Mesenchymal stem cell (in vitro differentiated cells and primary cell): ENCODE measurements at regions not wholly inside any gene's neighbourhood (a gene's known extent, or its start where the extent isn't known, plus 50 kb on each side); places are given as distances from the start of the nearest gene placed in this dataset.

Source experiments
- DNase-seq: peaks from one replicate; pipeline ENCODE4 v3.0.0-alpha.2; 2013
- H2AFZ ChIP-seq: one replicate; pipeline ENCODE4 v1.6.1; 2013; ENCODE audit warnings: low read depth, mild to moderate bottlenecking, control low read depth, inconsistent platforms, low read length, moderate library complexity
- H2AK5ac ChIP-seq: 2 replicates; pipeline ENCODE4 v1.6.1; 2013; ENCODE audit warnings: low read length, moderate library complexity, mild to moderate bottlenecking, inconsistent platforms; ENCODE audit not compliant: severe bottlenecking
- H2BK120ac ChIP-seq: one replicate; pipeline ENCODE4 v1.6.1; 2013; ENCODE audit warnings: low read depth, mild to moderate bottlenecking, inconsistent platforms, low read length, moderate library complexity
- H2BK12ac ChIP-seq, 2 experiments: one replicate each; pipeline ENCODE4 v1.6.1; 2013; ENCODE audit warnings: inconsistent platforms in 2 of 2, low read length in 2 of 2, mild to moderate bottlenecking in 2 of 2, moderate library complexity in 2 of 2, control low read depth in 1 of 2
- H2BK15ac ChIP-seq: one replicate; pipeline ENCODE4 v1.6.1; 2013; ENCODE audit warnings: mild to moderate bottlenecking, low read depth, inconsistent platforms; ENCODE audit not compliant: poor library complexity, severe bottlenecking
- H2BK5ac ChIP-seq: 2 replicates; pipeline ENCODE4 v1.6.1; 2013; ENCODE audit warnings: low read depth, mild to moderate bottlenecking, low read length, control low read depth, inconsistent platforms; ENCODE audit not compliant: poor library complexity, severe bottlenecking
- H3K14ac ChIP-seq, 2 experiments: one replicate each; pipeline ENCODE4 v1.6.1; 2013; ENCODE audit warnings: inconsistent platforms in 2 of 2, low read length in 2 of 2, control low read depth in 1 of 2, mild to moderate bottlenecking in 1 of 2, moderate library complexity in 1 of 2
- H3K18ac ChIP-seq, 2 experiments: one replicate each; pipeline ENCODE4 v1.6.1; 2013; ENCODE audit warnings: inconsistent platforms in 2 of 2, low read length in 2 of 2, control low read depth in 1 of 2, low read depth in 1 of 2, mild to moderate bottlenecking in 1 of 2
- H3K23ac ChIP-seq, 2 experiments: one replicate each; pipeline ENCODE4 v1.6.1; 2013; ENCODE audit warnings: inconsistent platforms in 2 of 2, low read length in 2 of 2, mild to moderate bottlenecking in 2 of 2, moderate library complexity in 2 of 2, control low read depth in 1 of 2
- H3K27ac ChIP-seq: 2 replicates; pipeline ENCODE4 v1.5.1; 2013; ENCODE audit warnings: mild to moderate bottlenecking, moderate library complexity, low read length, control low read depth, inconsistent platforms; ENCODE audit not compliant: poor library complexity, severe bottlenecking
- H3K27me3 ChIP-seq, 2 experiments: 2 replicates each; pipeline versions ENCODE4 v1.6.1 to v1.7.0; 2013; ENCODE audit warnings: low read length in 2 of 2, mild to moderate bottlenecking in 2 of 2, moderate library complexity in 2 of 2, control low read depth in 1 of 2, inconsistent platforms in 1 of 2; ENCODE audit not compliant: control insufficient read depth in 1 of 2, insufficient read depth in 1 of 2
- H3K36me3 ChIP-seq, 2 experiments: 2 replicates each; pipeline versions ENCODE4 v1.6.1 to v1.7.0; 2013; ENCODE audit warnings: low read length in 2 of 2, control low read depth in 1 of 2, inconsistent platforms in 1 of 2, low read depth in 1 of 2, mild to moderate bottlenecking in 1 of 2; ENCODE audit not compliant: insufficient read depth in 2 of 2, control insufficient read depth in 1 of 2
- H3K4ac ChIP-seq, 2 experiments: one replicate each; pipeline ENCODE4 v1.6.1; 2013; ENCODE audit warnings: inconsistent platforms in 2 of 2, low read length in 2 of 2, mild to moderate bottlenecking in 2 of 2, moderate library complexity in 2 of 2, control low read depth in 1 of 2, low read depth in 1 of 2
- H3K4me1 ChIP-seq: 2 replicates; pipeline ENCODE4 v1.6.1; 2013; ENCODE audit warnings: low read depth, low read length, control low read depth; ENCODE audit not compliant: control insufficient read depth, insufficient read depth
- H3K4me2 ChIP-seq: 2 replicates; pipeline ENCODE4 v1.6.1; 2013; ENCODE audit warnings: low read length, mild to moderate bottlenecking, inconsistent platforms; ENCODE audit not compliant: poor library complexity, severe bottlenecking
- H3K4me3 ChIP-seq, 2 experiments: 2 replicates each; pipeline versions ENCODE4 v1.5.1 to v1.7.0; 2013; ENCODE audit warnings: low read length in 2 of 2, mild to moderate bottlenecking in 2 of 2, control low read depth in 1 of 2, low read depth in 1 of 2; ENCODE audit not compliant: insufficient read depth in 1 of 2
- H3K79me1 ChIP-seq: replicated peaks from 2 replicates; pipeline ENCODE4 v1.6.1; 2013; ENCODE audit warnings: mild to moderate bottlenecking, control low read depth, low read length, inconsistent platforms; ENCODE audit not compliant: poor library complexity, severe bottlenecking
- H3K9ac ChIP-seq: 2 replicates; pipeline ENCODE4 v1.7.0; 2013; ENCODE audit warnings: mild to moderate bottlenecking, low read length, moderate library complexity
- H3K9me3 ChIP-seq: 2 replicates; pipeline ENCODE4 v1.7.0; 2013; ENCODE audit warnings: mild to moderate bottlenecking, low read length; ENCODE audit not compliant: control insufficient read depth
- H4K8ac ChIP-seq: one replicate; pipeline ENCODE4 v1.6.1; 2013; ENCODE audit warnings: inconsistent platforms, mild to moderate bottlenecking, low read length, moderate library complexity
- H4K91ac ChIP-seq: one replicate; pipeline ENCODE4 v1.6.1; 2013; ENCODE audit warnings: mild to moderate bottlenecking, low read length, inconsistent platforms
- WGBS: methylation state at CpG from one replicate; pipeline ENCODE4 v1.1.7; 2013; ENCODE audit warnings: mixed read lengths; 5-methylcytosine and 5-hydroxymethylcytosine counted together

GRCh38 chr5:174376056-174376455, 330.6 kb downstream of the NSG2 start:
- H4K91ac ChIP-seq = no peak overlapping the region
- no peak overlapping the region for H3K9ac ChIP-seq
- no peak overlapping the region for H3K18ac ChIP-seq
- H2BK120ac ChIP-seq = no peak overlapping the region
- H2BK5ac ChIP-seq = no peak overlapping the region
- H3K4ac ChIP-seq = no peak overlapping the region
- DNase-seq = no peak
- H2BK15ac ChIP-seq = no peak overlapping the region
- no peaks in the 10 kb centered on the region for H3K4me1 ChIP-seq
- no peak overlapping the region for H2AFZ ChIP-seq
- no peaks in the 10 kb centered on the region for H3K79me1 ChIP-seq
- no peak overlapping the region for H2BK12ac ChIP-seq
- H4K8ac ChIP-seq = no peak overlapping the region
- H3K23ac ChIP-seq = no peak overlapping the region
- 73% methylated on average over 4 of the region's 4 CpGs for WGBS
- no peak overlapping the region for H3K4me2 ChIP-seq
- H3K27me3 ChIP-seq = no peaks in the 10 kb centered on the region
- H2AK5ac ChIP-seq = no peak overlapping the region
- no peak overlapping the region for H3K27ac ChIP-seq
- H3K9me3 ChIP-seq = no peaks in the 10 kb centered on the region
- H3K14ac ChIP-seq = no peak overlapping the region
- H3K4me3 ChIP-seq = no peak overlapping the region
- H3K36me3 ChIP-seq = no peaks in the 10 kb centered on the region

- H3K79me1 ChIP-seq = no peaks in the 10 kb centered on the region
- no peaks in the 10 kb centered on the region for H3K27me3 ChIP-seq
- no peak overlapping the region for H3K14ac ChIP-seq
- H3K23ac ChIP-seq = no peak overlapping the region
- no peak overlapping the region for H2AK5ac ChIP-seq
- no peak overlapping the region for H4K91ac ChIP-seq
- H2BK12ac ChIP-seq = no peak overlapping the region
- no peak overlapping the region for H3K18ac ChIP-seq
- no peaks in the 10 kb centered on the region for H3K36me3 ChIP-seq
- no peak for DNase-seq
- H3K4me3 ChIP-seq = no peak overlapping the region
- H3K4me2 ChIP-seq = no peak overlapping the region
- H3K9me3 ChIP-seq = no peaks in the 10 kb centered on the region
- no peak overlapping the region for H2BK5ac ChIP-seq
- H3K4me1 ChIP-seq = no peaks in the 10 kb centered on the region
- H2AFZ ChIP-seq = no peak overlapping the region
- H3K4ac ChIP-seq = no peak overlapping the region
- H3K27ac ChIP-seq = no peak overlapping the region
- no peak overlapping the region for H3K9ac ChIP-seq
- 91% methylated on average over 2 of the region's 6 CpGs for WGBS
- H2BK120ac ChIP-seq = no peak overlapping the region
- H4K8ac ChIP-seq = no peak overlapping the region
- H2BK15ac ChIP-seq = no peak overlapping the region
Observed at GRCh38 chr5:174376726-174377373, 331.3 kb downstream of the NSG2 start.

GRCh38 chr5:174378121-174378874, 332.8 kb downstream of the NSG2 start:
- no peak overlapping the region for H2AK5ac ChIP-seq
- H3K4me2 ChIP-seq = no peak overlapping the region
- H2AFZ ChIP-seq = no peak overlapping the region
- no peak overlapping the region for H3K23ac ChIP-seq
- no peak overlapping the region for H4K91ac ChIP-seq
- no peaks in the 10 kb centered on the region for H3K9me3 ChIP-seq
- H3K4me3 ChIP-seq = no peak overlapping the region
- H2BK5ac ChIP-seq = no peak overlapping the region
- H2BK120ac ChIP-seq = no peak overlapping the region
- no peaks in the 10 kb centered on the region for H3K27me3 ChIP-seq
- H2BK12ac ChIP-seq = no peak overlapping the region
- H3K36me3 ChIP-seq = no peaks in the 10 kb centered on the region
- no peak overlapping the region for H3K14ac ChIP-seq
- H3K4ac ChIP-seq = no peak overlapping the region
- H3K18ac ChIP-seq = no peak overlapping the region
- H3K9ac ChIP-seq = no peak overlapping the region
- WGBS = 71% methylated on average over 3 of the region's 4 CpGs
- DNase-seq = no peak
- H2BK15ac ChIP-seq = no peak overlapping the region
- H3K4me1 ChIP-seq = no peaks in the 10 kb centered on the region
- H3K27ac ChIP-seq = no peak overlapping the region
- H4K8ac ChIP-seq = no peak overlapping the region
- no peaks in the 10 kb centered on the region for H3K79me1 ChIP-seq

GRCh38 chr5:174380311-174380710, 334.8 kb downstream of the NSG2 start:
- no peaks in the 10 kb centered on the region for H3K27me3 ChIP-seq
- H2AFZ ChIP-seq = no peak overlapping the region
- WGBS = 90% methylated on average over 2 of the region's 2 CpGs
- H3K23ac ChIP-seq = no peak overlapping the region
- H3K36me3 ChIP-seq = no peaks in the 10 kb centered on the region
- H3K14ac ChIP-seq = no peak overlapping the region
- H3K27ac ChIP-seq = no peak overlapping the region
- H3K4me1 ChIP-seq = no peaks in the 10 kb centered on the region
- H2BK120ac ChIP-seq = no peak overlapping the region
- no peak overlapping the region for H3K4me3 ChIP-seq
- H3K4ac ChIP-seq = no peak overlapping the region
- H3K4me2 ChIP-seq = no peak overlapping the region
- no peak overlapping the region for H4K8ac ChIP-seq
- no peak overlapping the region for H2AK5ac ChIP-seq
- H4K91ac ChIP-seq = no peak overlapping the region
- no peaks in the 10 kb centered on the region for H3K9me3 ChIP-seq
- no peak overlapping the region for H2BK15ac ChIP-seq
- no peak overlapping the region for H3K9ac ChIP-seq
- no peak overlapping the region for H3K18ac ChIP-seq
- no peak for DNase-seq
- H2BK5ac ChIP-seq = no peak overlapping the region
- H2BK12ac ChIP-seq = no peak overlapping the region
- no peaks in the 10 kb centered on the region for H3K79me1 ChIP-seq
